Panc1 (cell line): ENCODE measurements at regions not wholly inside any gene's neighbourhood (a gene's known extent, or its start where the extent isn't known, plus 50 kb on each side); places are given as distances from the start of the nearest gene placed in this dataset.

Experiments
- ATAC-seq: fragments of 200-7000 bp; cut with Tn5 transposase; 2 replicates; pipeline ENCODE4 v1.9.1; 2020; ENCODE audit warnings: mild to moderate bottlenecking, moderate library complexity
- BruUV-seq: library from RNA; stranded (reverse); fragments of 400-500 nt; replicated peaks from 2 replicates; lab custom pipeline; 2021; lab: Mats Ljungman, UMichigan
- CTCF ChIA-PET: fragments of 300-600 bp; sonication (Branson Sonifier 250); formaldehyde crosslinking; loops from one replicate; lab custom pipeline; 2022; ENCODE audit warnings: antibody characterized with exemption; lab: Charles Lee
- POLR2A ChIA-PET: fragments of 300-600 bp; sonication (Branson Sonifier 250); formaldehyde crosslinking; loops from one replicate; lab custom pipeline; 2022; ENCODE audit warnings: antibody characterized with exemption; lab: Charles Lee
- DNase-seq: peaks from one replicate; pipeline ENCODE4 v3.0.0-alpha.2; 2010; ENCODE audit warnings: low read depth, low spot score
- H3K27ac ChIP-seq: 2 replicates; pipeline ENCODE4 v1.5.1; 2011; ENCODE audit warnings: mild to moderate bottlenecking, low read length, inconsistent platforms
- H3K27me3 ChIP-seq: fragments of 200-500 bp; sonication (Bioruptor generic); 2 replicates; pipeline ENCODE4 v1.6.0; 2014; ENCODE audit warnings: low read length, inconsistent platforms; ENCODE audit not compliant: control insufficient read depth, insufficient read depth
- H3K36me3 ChIP-seq: fragments of 200-500 bp; sonication (Bioruptor generic); 2 replicates; pipeline ENCODE4 v1.5.1; 2014; ENCODE audit warnings: inconsistent platforms, mild to moderate bottlenecking, low read length, moderate library complexity; ENCODE audit not compliant: control insufficient read depth, insufficient read depth
- H3K4me1 ChIP-seq: 2 replicates; pipeline ENCODE4 v1.5.1; 2011; ENCODE audit warnings: inconsistent platforms, mild to moderate bottlenecking, low read length, moderate library complexity; ENCODE audit not compliant: control insufficient read depth, insufficient read depth
- H3K4me3 ChIP-seq, 2 experiments: 2 replicates each; pipeline ENCODE4 v1.5.1; 2011 to 2012; ENCODE audit warnings: low read depth in 2 of 2, low read length in 2 of 2, mild to moderate bottlenecking in 2 of 2, inconsistent platforms in 1 of 2, moderate library complexity in 1 of 2
- H3K9me3 ChIP-seq: fragments of 200-500 bp; sonication (Bioruptor generic); 2 replicates; pipeline ENCODE4 v1.5.1; 2014; ENCODE audit warnings: low read depth, mild to moderate bottlenecking, inconsistent platforms, low read length, moderate library complexity; ENCODE audit not compliant: control insufficient read depth, insufficient read depth
- POLR2AphosphoS5 ChIP-seq: IDR thresholded peaks from 2 replicates; pipeline ENCODE4 v1.6.1; 2012; ENCODE audit warnings: mild to moderate bottlenecking, low read depth, low read length, moderate library complexity
- REST ChIP-seq, 2 experiments: IDR thresholded peaks; 2 replicates each; pipeline ENCODE4 v1.6.1; 2011 to 2012; ENCODE audit warnings: low read depth in 2 of 2, control low read depth in 1 of 2, low read length in 1 of 2, mild to moderate bottlenecking in 1 of 2, moderate library complexity in 1 of 2; ENCODE audit not compliant: insufficient read depth in 1 of 2
- SIN3A ChIP-seq: IDR thresholded peaks from 2 replicates; pipeline ENCODE4 v1.6.1; 2012; ENCODE audit warnings: low read depth, mild to moderate bottlenecking, low read length, moderate library complexity, borderline replicate concordance; ENCODE audit not compliant: insufficient read depth
- TCF7L2 ChIP-seq: IDR thresholded peaks from 2 replicates; pipeline ENCODE4 v1.6.1; 2011; ENCODE audit warnings: mild to moderate bottlenecking, low read depth, low read length, inconsistent platforms
- in situ Hi-C: cut with HindIII; loops from 2 replicates; pipeline ENCODE4 v1.10.0; 2016; ENCODE audit warnings: low sequenced_read_pairs, low pct_unique_long_range_greater_than_20kb
- intact Hi-C: fragments of 100-400 bp; cut with micrococcal nuclease; formaldehyde crosslinking; loops from one replicate; pipeline ENCODE4 v1.10.0; 2022; ENCODE audit not compliant: unreplicated experiment
- TF ChIP-seq, protein P1 (sequence below): fragments of 450-650 bp; IDR thresholded peaks from 2 replicates; pipeline ENCODE4 v1.5.1; 2017; ENCODE audit warnings: mild to moderate bottlenecking

GRCh38 chr5:16326137-16326536 lies 139.5 kb downstream of the ZNF622 start:
- CTCF ChIA-PET: no interaction called here

GRCh38 chr5:16321284-16321683 lies 141.7 kb upstream of the MARCHF11 start:
- no peak overlapping the region for H3K27ac ChIP-seq
- ChIA-PET CTCF (no interaction called here), POLR2A (no interaction called here)
- H3K27me3 ChIP-seq: no peaks in the 10 kb centered on the region
- in situ Hi-C loops: no loop called here
- H3K4me3 ChIP-seq: no peak overlapping the region
- ATAC-seq (no peak), DNase-seq (no peak)
- H3K4me1 ChIP-seq: no peaks in the 10 kb centered on the region
- no peaks in the 10 kb centered on the region for H3K9me3 ChIP-seq
- intact Hi-C loops: no loop called here
- TF ChIP-seq POLR2AphosphoS5: no peak
- TF ChIP-seq, protein P1, sequence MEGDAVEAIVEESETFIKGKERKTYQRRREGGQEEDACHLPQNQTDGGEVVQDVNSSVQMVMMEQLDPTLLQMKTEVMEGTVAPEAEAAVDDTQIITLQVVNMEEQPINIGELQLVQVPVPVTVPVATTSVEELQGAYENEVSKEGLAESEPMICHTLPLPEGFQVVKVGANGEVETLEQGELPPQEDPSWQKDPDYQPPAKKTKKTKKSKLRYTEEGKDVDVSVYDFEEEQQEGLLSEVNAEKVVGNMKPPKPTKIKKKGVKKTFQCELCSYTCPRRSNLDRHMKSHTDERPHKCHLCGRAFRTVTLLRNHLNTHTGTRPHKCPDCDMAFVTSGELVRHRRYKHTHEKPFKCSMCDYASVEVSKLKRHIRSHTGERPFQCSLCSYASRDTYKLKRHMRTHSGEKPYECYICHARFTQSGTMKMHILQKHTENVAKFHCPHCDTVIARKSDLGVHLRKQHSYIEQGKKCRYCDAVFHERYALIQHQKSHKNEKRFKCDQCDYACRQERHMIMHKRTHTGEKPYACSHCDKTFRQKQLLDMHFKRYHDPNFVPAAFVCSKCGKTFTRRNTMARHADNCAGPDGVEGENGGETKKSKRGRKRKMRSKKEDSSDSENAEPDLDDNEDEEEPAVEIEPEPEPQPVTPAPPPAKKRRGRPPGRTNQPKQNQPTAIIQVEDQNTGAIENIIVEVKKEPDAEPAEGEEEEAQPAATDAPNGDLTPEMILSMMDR: no peak
- TF ChIP-seq TCF7L2: no peak
- no peak for TF ChIP-seq SIN3A
- TF ChIP-seq REST (IDR thresholded peaks at IDR 0.05; ENCODE audit: insufficient read depth in 1 of 2, low read depth in 2 of 2, low read length in 1 of 2): no peak
- no peaks in the 10 kb centered on the region for H3K36me3 ChIP-seq
- BruUV-seq: no TSS peak

More at GRCh38 chr5:16326137-16326536, 139.5 kb downstream of the ZNF622 start:
- TF ChIP-seq REST (IDR thresholded peaks at IDR 0.05; ENCODE audit: insufficient read depth in 1 of 2, low read depth in 2 of 2, low read length in 1 of 2) (no peak), POLR2AphosphoS5 (no peak), SIN3A (no peak), TCF7L2 (no peak)
- TF ChIP-seq, protein P1: no peak
- H3K27ac ChIP-seq: no peak overlapping the region
- ATAC-seq (no peak), DNase-seq (no peak)
- no peaks in the 10 kb centered on the region for H3K36me3 ChIP-seq
- H3K9me3 ChIP-seq: no peaks in the 10 kb centered on the region
- POLR2A ChIA-PET: no interaction called here
- in situ Hi-C loops (no loop called here), intact Hi-C loops (no loop called here)
- no peak overlapping the region for H3K4me3 ChIP-seq
- no peaks in the 10 kb centered on the region for H3K27me3 ChIP-seq
- BruUV-seq: no TSS peak
- no peaks in the 10 kb centered on the region for H3K4me1 ChIP-seq
